ENCODE measurements at regions not wholly inside any gene's neighbourhood (a gene's known extent, or its start where the extent isn't known, plus 50 kb on each side); places are given as distances from the start of the nearest gene placed in this dataset.

- TF ChIP-seq CTCF (IDR thresholded peaks at IDR 0.05) (no peak), POLR2A (IDR thresholded peaks at IDR 0.05) (no peak)
Measured at GRCh38 chr7:26512737-26513136, 221.1 kb downstream of the SNX10 start.
